Esophagus squamous epithelium (tissue), 5 donors: ENCODE measurements at regions not wholly inside any gene's neighbourhood (a gene's known extent, or its start where the extent isn't known, plus 50 kb on each side); places are given as distances from the start of the nearest gene placed in this dataset.

Source experiments
- DNase-seq: peaks from one replicate; lab custom pipeline; 2025; lab: John Stamatoyannopoulos, UW
- H3K27ac ChIP-seq, 4 donors: fragments of 200-600 bp; sonication (generic); one replicate each; pipeline ENCODE4 v1.5.1; 2016 to 2019; ENCODE audit warnings: mild to moderate bottlenecking in 1 of 4
- H3K27me3 ChIP-seq, 4 donors: fragments of 200-600 bp; sonication (generic); 1 replicate in 3 of 4; 2 replicates in 1 of 4; pipeline versions ENCODE4 v1.5.1 to v1.6.0; 2017 to 2021; ENCODE audit warnings: antibody characterized with exemption in 1 of 4
- H3K36me3 ChIP-seq, 3 donors: fragments of 200-600 bp; sonication (generic); one replicate each; pipeline ENCODE4 v1.5.1; 2016 to 2019
- H3K4me1 ChIP-seq, 3 donors: fragments of 200-600 bp; sonication (generic); one replicate each; pipeline ENCODE4 v1.5.1; 2017 to 2019
- H3K4me3 ChIP-seq, 4 donors: fragments of 200-600 bp; sonication (generic); 1 replicate in 3 of 4; 2 replicates in 1 of 4; pipeline ENCODE4 v1.5.1; 2016 to 2019; ENCODE audit warnings: mild to moderate bottlenecking in 2 of 4, moderate library complexity in 1 of 4
- H3K9me3 ChIP-seq, 3 donors: fragments of 200-600 bp; sonication (generic); one replicate each; pipeline ENCODE4 v1.5.1; 2016 to 2019
- CTCF ChIP-seq, 6 experiments: fragments of 450-650 bp in 4 of 6; fragments of 200-600 bp in 2 of 6; sonication (generic) in 2 of 6; IDR thresholded peaks; one replicate each; pipeline ENCODE4 v1.5.1; 2016 to 2019; ENCODE audit warnings: antibody characterized with exemption in 6 of 6, mild to moderate bottlenecking in 4 of 6, moderate library complexity in 4 of 6
- POLR2A ChIP-seq, 4 donors: fragments of 450-650 bp; IDR thresholded peaks; one replicate each; pipeline ENCODE4 v1.6.1; 2017; ENCODE audit warnings: antibody characterized with exemption in 4 of 4, mild to moderate bottlenecking in 4 of 4, moderate library complexity in 3 of 4
- WGBS, 2 donors: methylation state at CpG; one replicate each; pipeline ENCODE4 v1.1.5; 2018; 5-methylcytosine and 5-hydroxymethylcytosine counted together
- intact Hi-C: fragments of 100-400 bp; cut with DNase I; formaldehyde crosslinking; loops from one replicate; pipeline ENCODE4 v1.15.0; 2022
- donor health status: DM: yes; HTN: yes; CAD: no.

- no peaks in the 10 kb centered on the region for H3K27me3 ChIP-seq
- no peaks in the 10 kb centered on the region for H3K36me3 ChIP-seq
- DNase-seq, result no peak
- intact Hi-C loops, result no loop called here
- 63 to 72% methylated on average over 3 of the region's 3 CpGs for WGBS, 2 donors
- no peak for TF ChIP-seq CTCF (IDR thresholded peaks at IDR 0.05)
- no peak for TF ChIP-seq POLR2A (IDR thresholded peaks at IDR 0.05)
- no peak overlapping the region for H3K27ac ChIP-seq
- no peaks in the 10 kb centered on the region for H3K9me3 ChIP-seq
- no peak overlapping the region for H3K4me3 ChIP-seq
- H3K4me1 ChIP-seq, result peaks cover 0 to 14% (median 0%) of the 10 kb centered on the region in 3 donors
Observed at GRCh38 chr14:65206448-65207096, 104.3 kb upstream of the MAX start.

- WGBS, 2 donors, result 74 to 85% methylated on average over 7 to 8 of the region's 10 CpGs
- no peaks in the 10 kb centered on the region for H3K27me3 ChIP-seq
- TF ChIP-seq POLR2A (IDR thresholded peaks at IDR 0.05), result no peak
- TF ChIP-seq CTCF (IDR thresholded peaks at IDR 0.05), result no peak
- DNase-seq, result no peak
- no peak overlapping the region for H3K27ac ChIP-seq
- no peak overlapping the region for H3K4me3 ChIP-seq
- no peaks in the 10 kb centered on the region for H3K36me3 ChIP-seq
- no peaks in the 10 kb centered on the region for H3K9me3 ChIP-seq
- peaks cover 0 to 15% (median 0%) of the 10 kb centered on the region in 3 donors for H3K4me1 ChIP-seq
- intact Hi-C loops, result no loop called here
Observed at GRCh38 chr14:65208548-65208947, 106.2 kb upstream of the MAX start.

- Histone ChIP-seq H3K27ac (peak overlapping the region in 1 of 4 donors; percentile 34), H3K9me3 (no peaks in the 10 kb centered on the region), H3K27me3 (no peaks in the 10 kb centered on the region), H3K4me1 (peaks cover 0 to 15% (median 0%) of the 10 kb centered on the region in 3 donors), H3K4me3 (no peak overlapping the region), H3K36me3 (no peaks in the 10 kb centered on the region)
- WGBS, 2 donors, result 78 to 81% methylated on average over 4 of the region's 4 CpGs
- DNase-seq, result no peak
- intact Hi-C loops, result no loop called here
- TF ChIP-seq CTCF (IDR thresholded peaks at IDR 0.05) (no peak), POLR2A (IDR thresholded peaks at IDR 0.05) (no peak)
Observed at GRCh38 chr14:65210118-65210821, 108.0 kb upstream of the MAX start.

GRCh38 chr14:65210822-65211182 is 108.5 kb upstream of the MAX start:
- no peaks in the 10 kb centered on the region for H3K27me3 ChIP-seq
- intact Hi-C loops, result no loop called here
- no peak for TF ChIP-seq POLR2A (IDR thresholded peaks at IDR 0.05)
- no peak for TF ChIP-seq CTCF (IDR thresholded peaks at IDR 0.05)
- H3K4me1 ChIP-seq, result peaks cover 0 to 9% (median 0%) of the 10 kb centered on the region in 3 donors
- no peaks in the 10 kb centered on the region for H3K9me3 ChIP-seq
- no peak overlapping the region for H3K4me3 ChIP-seq
- H3K36me3 ChIP-seq, result no peaks in the 10 kb centered on the region
- H3K27ac ChIP-seq, result no peak overlapping the region
- no peak for DNase-seq

GRCh38 chr14:65211341-65211987 is 109.1 kb upstream of the MAX start:
- Histone ChIP-seq H3K36me3 (no peaks in the 10 kb centered on the region), H3K27ac (no peak overlapping the region), H3K4me3 (no peak overlapping the region), H3K27me3 (no peaks in the 10 kb centered on the region), H3K4me1 (peaks cover 0 to 8% (median 0%) of the 10 kb centered on the region in 3 donors), H3K9me3 (no peaks in the 10 kb centered on the region)
- WGBS, 2 donors, result 34 to 47% methylated on average over 3 of the region's 3 CpGs
- intact Hi-C loops, result no loop called here
- TF ChIP-seq CTCF (IDR thresholded peaks at IDR 0.05) (no peak), POLR2A (IDR thresholded peaks at IDR 0.05) (no peak)
- no peak for DNase-seq
